GM12878 (cell line): ENCODE measurements at regions not wholly inside any gene's neighbourhood (a gene's known extent, or its start where the extent isn't known, plus 50 kb on each side); places are given as distances from the start of the nearest gene placed in this dataset.

Source experiments
- ATAC-seq: fragments of 200-7000 bp; cut with Tn5 transposase; 3 replicates; pipeline ENCODE4 v1.9.1; 2020; ENCODE audit warnings: mild to moderate bottlenecking, moderate library complexity
- BruUV-seq: library from RNA; stranded (reverse); fragments of 400-500 nt; replicated peaks from 2 replicates; lab custom pipeline; 2021; lab: Mats Ljungman, UMichigan
- CTCF ChIA-PET: fragments of 300-600 bp; sonication (Branson Sonifier 250); formaldehyde crosslinking; extraction: SDS; loops from one replicate; lab custom pipeline; 2021; ENCODE audit warnings: inconsistent platforms; lab: Yijun Ruan, JAX
- POLR2A ChIA-PET: fragments of 350-600 bp; formaldehyde crosslinking; extraction: SDS; loops from one replicate; lab custom pipeline; 2021; ENCODE audit warnings: inconsistent platforms; lab: Charles Lee
- RAD21 ChIA-PET: fragments of 300-600 bp; sonication (Branson Sonifier 250); formaldehyde crosslinking; loops from one replicate; lab custom pipeline; 2023; ENCODE audit warnings: antibody characterized with exemption; ENCODE audit not compliant: unreplicated experiment; lab: Charles Lee
- SMC1A ChIA-PET: fragments of 300-600 bp; sonication (Branson Sonifier 250); formaldehyde crosslinking; loops from one replicate; lab custom pipeline; 2023; ENCODE audit not compliant: unreplicated experiment, uncharacterized antibody; lab: Charles Lee
- DNase-seq: peaks from one replicate; pipeline ENCODE4 v3.0.0-alpha.2; 2011; ENCODE audit warnings: low read depth, low spot score
- FAIRE-seq: peaks from 3 replicates; lab custom pipeline; 2011; peaks lifted over from hg19 to GRCh38; lab: Jason Lieb, UNC
- H2AFZ ChIP-seq: 2 replicates; pipeline ENCODE4 v1.6.0; 2011; ENCODE audit warnings: low read depth, low read length, control low read depth; ENCODE audit not compliant: control insufficient read depth
- H3K27ac ChIP-seq: 2 replicates; pipeline ENCODE4 v1.5.1; 2011; ENCODE audit warnings: control low read depth; ENCODE audit not compliant: control insufficient read depth, insufficient read depth
- H3K27me3 ChIP-seq, 2 experiments: replicated peaks in 1 of 2; 2 replicates each; pipeline versions ENCODE4 v1.6.0 to v1.6.1; 2011; ENCODE audit warnings: low read length in 1 of 2; ENCODE audit not compliant: control insufficient read depth in 2 of 2, insufficient read depth in 2 of 2
- H3K36me3 ChIP-seq, 2 experiments: 2 replicates each; pipeline ENCODE4 v1.5.1; 2011; ENCODE audit warnings: low read length in 1 of 2; ENCODE audit not compliant: control insufficient read depth in 2 of 2, insufficient read depth in 2 of 2
- H3K4me1 ChIP-seq: 2 replicates; pipeline ENCODE4 v1.6.1; 2011; ENCODE audit warnings: mild to moderate bottlenecking, low read length, moderate library complexity, mixed read lengths; ENCODE audit not compliant: control insufficient read depth, insufficient read depth
- H3K4me2 ChIP-seq: 2 replicates; pipeline ENCODE4 v1.6.0; 2011; ENCODE audit warnings: control low read depth; ENCODE audit not compliant: control insufficient read depth, insufficient read depth
- H3K4me3 ChIP-seq: fragments of 200-600 bp; sonication (generic); 2 replicates; pipeline ENCODE4 v1.5.1; 2016
- H3K79me2 ChIP-seq: 2 replicates; pipeline ENCODE4 v1.6.0; 2011; ENCODE audit warnings: low read length; ENCODE audit not compliant: control insufficient read depth, insufficient read depth
- H3K9ac ChIP-seq: 2 replicates; pipeline ENCODE4 v1.8.0; 2011; ENCODE audit warnings: low read length, control low read depth, mixed read lengths; ENCODE audit not compliant: control insufficient read depth, insufficient read depth
- H3K9me3 ChIP-seq: replicated peaks from 3 replicates; pipeline ENCODE4 v1.5.1; 2011; ENCODE audit warnings: mild to moderate bottlenecking, low read length; ENCODE audit not compliant: control insufficient read depth, insufficient read depth
- H4K20me1 ChIP-seq: 2 replicates; pipeline ENCODE4 v1.6.0; 2011; ENCODE audit not compliant: control insufficient read depth, insufficient read depth
- CHD1 ChIP-seq: IDR thresholded peaks from 2 replicates; pipeline ENCODE4 v1.6.1; 2012; ENCODE audit warnings: low read depth, low read length, improper control_type of control experiment
- ETV6 ChIP-seq, 2 experiments: fragments of 450-650 bp in 1 of 2; IDR thresholded peaks in 1 of 2; conservative IDR thresholded peaks in 1 of 2; 2 replicates each; pipeline ENCODE4 v1.6.1; 2014; ENCODE audit warnings: antibody characterized with exemption in 1 of 2, borderline replicate concordance in 1 of 2, low read depth in 1 of 2, mild to moderate bottlenecking in 1 of 2, moderate library complexity in 1 of 2
- FOS ChIP-seq: IDR thresholded peaks from 3 replicates; pipeline ENCODE4 v1.6.1; 2011; ENCODE audit warnings: borderline replicate concordance; ENCODE audit not compliant: insufficient read length; ENCODE audit errors: extremely low read depth
- FOXK2 ChIP-seq: fragments of 450-650 bp; IDR thresholded peaks from 2 replicates; pipeline ENCODE4 v1.6.1; 2017; ENCODE audit warnings: mild to moderate bottlenecking, moderate library complexity
- MAX ChIP-seq: IDR thresholded peaks from 2 replicates; pipeline ENCODE4 v1.6.1; 2012; ENCODE audit warnings: low read depth, low read length, improper control_type of control experiment
- MEF2B ChIP-seq: fragments of 450-650 bp; IDR thresholded peaks from 2 replicates; pipeline ENCODE4 v1.6.1; 2018; ENCODE audit warnings: mild to moderate bottlenecking, moderate library complexity; ENCODE audit not compliant: partially characterized antibody, poor library complexity, severe bottlenecking
- MLLT1 ChIP-seq: fragments of 450-650 bp; IDR thresholded peaks from 2 replicates; pipeline ENCODE4 v1.6.1; 2016; ENCODE audit warnings: mild to moderate bottlenecking
- MYC ChIP-seq: IDR thresholded peaks from 2 replicates; pipeline ENCODE4 v1.6.1; 2011; ENCODE audit warnings: mild to moderate bottlenecking, low read length, moderate library complexity, inconsistent platforms; ENCODE audit not compliant: insufficient read depth, insufficient replicate concordance, insufficient read length, severe bottlenecking
- PAX8 ChIP-seq: fragments of 450-650 bp; IDR thresholded peaks from 2 replicates; pipeline ENCODE4 v1.6.1; 2017; ENCODE audit warnings: mild to moderate bottlenecking, moderate library complexity
- RBBP5 ChIP-seq: fragments of 200-600 bp; sonication (generic); conservative IDR thresholded peaks from 2 replicates; pipeline ENCODE4 v1.6.1; 2016
- RELA ChIP-seq: fragments of 450-650 bp; IDR thresholded peaks from 2 replicates; pipeline ENCODE4 v1.8.0; 2014; ENCODE audit warnings: borderline replicate concordance; ENCODE audit not compliant: partially characterized antibody
- RFX5 ChIP-seq: IDR thresholded peaks from 2 replicates; pipeline ENCODE4 v1.6.1; 2011; ENCODE audit warnings: low read depth, low read length, improper control_type of control experiment
- RUNX3 ChIP-seq: IDR thresholded peaks from 2 replicates; pipeline ENCODE4 v1.6.1; 2012; ENCODE audit warnings: low read length, inconsistent platforms
- SPI1 ChIP-seq: IDR thresholded peaks from 2 replicates; pipeline ENCODE4 v1.6.1; 2011; ENCODE audit warnings: low read depth, mild to moderate bottlenecking, low read length, moderate library complexity, borderline replicate concordance; ENCODE audit not compliant: insufficient read depth
- TCF7 ChIP-seq: IDR thresholded peaks from 2 replicates; pipeline ENCODE4 v1.6.1; 2014; ENCODE audit warnings: antibody characterized with exemption, borderline replicate concordance
- ZNF24 ChIP-seq: fragments of 450-650 bp; IDR thresholded peaks from 2 replicates; pipeline ENCODE4 v1.6.1; 2017; ENCODE audit warnings: antibody characterized with exemption, mild to moderate bottlenecking
- WGBS: methylation state at CpG from one replicate; pipeline ENCODE4 v1.1.6; 2016; ENCODE audit warnings: low lambda C conversion rate; ENCODE audit not compliant: insufficient replicate concordance, insufficient coverage; ENCODE audit errors: missing lambda C conversion rate; 5-methylcytosine and 5-hydroxymethylcytosine counted together
- in situ Hi-C: fragments of 300-500 bp; cut with MboI; formaldehyde crosslinking; loops from 9 replicates; pipeline ENCODE4 v1.14.3; 2018; ENCODE audit warnings: mixed read lengths
- intact Hi-C: fragments of 100-400 bp; cut with micrococcal nuclease; formaldehyde crosslinking; loops from one replicate; pipeline ENCODE4 v1.14.2; 2022; ENCODE audit not compliant: unreplicated experiment

GRCh38 chr4:114093221-114093715, 113.8 kb upstream of the ARSJ start:
- Histone ChIP-seq H4K20me1 (no peaks in the 10 kb centered on the region), H3K9me3 (no peaks in the 10 kb centered on the region), H3K27ac (no peak overlapping the region), H3K79me2 (no peaks in the 10 kb centered on the region), H3K27me3 (no peaks in the 10 kb centered on the region), H3K4me3 (no peak overlapping the region), H3K4me2 (no peak overlapping the region), H3K9ac (no peak overlapping the region), H2AFZ (no peak overlapping the region), H3K4me1 (no peaks in the 10 kb centered on the region), H3K36me3 (no peaks in the 10 kb centered on the region)
- in situ Hi-C loops (no loop called here), intact Hi-C loops (no loop called here)
- POLR2A ChIA-PET, result no interaction called here
- no TSS peak for BruUV-seq
- RAD21 ChIA-PET, result no interaction called here
- ATAC-seq, result no peak
- no peak for FAIRE-seq
- SMC1A ChIA-PET, result no interaction called here
- TF ChIP-seq MEF2B, result no peak
- no peak for TF ChIP-seq CHD1
- no peak for TF ChIP-seq ZNF24
- no peak for TF ChIP-seq RBBP5
- no peak for TF ChIP-seq RFX5
- TF ChIP-seq TCF7, result no peak
- no peak for DNase-seq
- CTCF ChIA-PET, result interaction anchor here (0.7 kb wide), 1 partner anchor 22 kb away, joined by 3 read pairs; no protein-coding TSS in a partner anchor

GRCh38 chr4:114100288-114101031, 121.0 kb upstream of the ARSJ start:
- intact Hi-C loops, result no loop called here
- Histone ChIP-seq H2AFZ (no peak overlapping the region), H3K79me2 (no peaks in the 10 kb centered on the region), H3K27ac (no peak overlapping the region), H3K9ac (no peak overlapping the region), H3K4me2 (no peak overlapping the region), H4K20me1 (no peaks in the 10 kb centered on the region), H3K4me3 (no peak overlapping the region), H3K27me3 (no peaks in the 10 kb centered on the region), H3K9me3 (no peaks in the 10 kb centered on the region), H3K4me1 (no peaks in the 10 kb centered on the region), H3K36me3 (no peaks in the 10 kb centered on the region)
- ChIA-PET RAD21 (no interaction called here), SMC1A (interaction anchor here (1.1 to 1.5 kb wide), 2 partner anchors 9 to 141 kb away, joined by 3 to 5 read pairs; no protein-coding TSS in a partner anchor), CTCF (interaction anchor here (0.9 to 1.0 kb wide), 3 partner anchors 10 to 147 kb away, joined by 3 read pairs; no protein-coding TSS in a partner anchor), POLR2A (no interaction called here)
- DNase-seq (no peak), FAIRE-seq (no peak), ATAC-seq (no peak)
- in situ Hi-C loops, result no loop called here
- WGBS, result 37% methylated on average over 6 of the region's 6 CpGs
- no TSS peak for BruUV-seq
- TF ChIP-seq RUNX3 (no peak), MYC (no peak), SPI1 (no peak), FOXK2 (no peak), MAX (no peak), RELA (no peak), FOS (no peak), MLLT1 (no peak), ETV6 (conservative IDR thresholded peaks at IDR 0.05 in 1 of 2, IDR thresholded peaks at IDR 0.05 in 1 of 2; ENCODE audit: borderline replicate concordance in 1 of 2, low read depth in 1 of 2) (no peak), PAX8 (no peak)
